ENCODE measurements at regions not wholly inside any gene's neighbourhood (a gene's known extent, or its start where the extent isn't known, plus 50 kb on each side); places are given as distances from the start of the nearest gene placed in this dataset.

- no peak for DNase-seq
Measured at GRCh38 chr12:98064501-98064900, 450.9 kb upstream of the TMPO start.

GRCh38 chr12:98067795-98068194 is 447.6 kb upstream of the TMPO start:
- no peak for DNase-seq

- no peak for DNase-seq
Measured at GRCh38 chr12:98073610-98074009, 441.8 kb upstream of the TMPO start.

- no peak for DNase-seq
Measured at GRCh38 chr12:98074286-98074685, 441.1 kb upstream of the TMPO start.

- DNase-seq: no peak
Measured at GRCh38 chr12:98084391-98084790, 431.0 kb upstream of the TMPO start.

GRCh38 chr12:98085046-98085755 is 430.2 kb upstream of the TMPO start:
- DNase-seq: no peak

GRCh38 chr12:98090731-98091130 is 424.7 kb upstream of the TMPO start:
- DNase-seq: no peak

- DNase-seq: no peak
Measured at GRCh38 chr12:98096436-98096835, 419.0 kb upstream of the TMPO start.

GRCh38 chr12:98106031-98106683 is 409.2 kb upstream of the TMPO start:
- DNase-seq: no peak

- DNase-seq: no peak
Measured at GRCh38 chr12:98109266-98109665, 406.1 kb upstream of the TMPO start.

GRCh38 chr12:98110536-98110935 is 404.9 kb upstream of the TMPO start:
- no peak for DNase-seq

GRCh38 chr12:98113548-98113947 is 401.8 kb upstream of the TMPO start:
- no peak for DNase-seq

- DNase-seq: no peak
Measured at GRCh38 chr12:98121963-98122362, 393.4 kb upstream of the TMPO start.

- DNase-seq: no peak
Measured at GRCh38 chr12:98123021-98123461, 392.3 kb upstream of the TMPO start.

- DNase-seq: no peak
Measured at GRCh38 chr12:98126637-98127335, 388.6 kb upstream of the TMPO start.

- no peak for DNase-seq
Measured at GRCh38 chr12:98127336-98127679, 388.1 kb upstream of the TMPO start.

GRCh38 chr12:98127854-98128253 is 387.5 kb upstream of the TMPO start:
- DNase-seq: no peak

- DNase-seq: no peak
Measured at GRCh38 chr12:98136544-98136943, 378.8 kb upstream of the TMPO start.

GRCh38 chr12:98137278-98137677 is 378.1 kb upstream of the TMPO start:
- no peak for DNase-seq

GRCh38 chr12:98144953-98145352 is 370.4 kb upstream of the TMPO start:
- DNase-seq: no peak

- no peak for DNase-seq
Measured at GRCh38 chr12:98146043-98146442, 369.3 kb upstream of the TMPO start.

GRCh38 chr12:98146487-98146886 is 368.9 kb upstream of the TMPO start:
- no peak for DNase-seq

- DNase-seq: no peak
Measured at GRCh38 chr12:98149270-98149669, 366.1 kb upstream of the TMPO start.

GRCh38 chr12:98149691-98150210 is 365.6 kb upstream of the TMPO start:
- DNase-seq: no peak

All from CD4-positive, alpha-beta T cell treated with Interferon alpha-2 for 1 hour (primary cell).